ENCODE measurements at regions not wholly inside any gene's neighbourhood (a gene's known extent, or its start where the extent isn't known, plus 50 kb on each side); places are given as distances from the start of the nearest gene placed in this dataset.

DNA sequence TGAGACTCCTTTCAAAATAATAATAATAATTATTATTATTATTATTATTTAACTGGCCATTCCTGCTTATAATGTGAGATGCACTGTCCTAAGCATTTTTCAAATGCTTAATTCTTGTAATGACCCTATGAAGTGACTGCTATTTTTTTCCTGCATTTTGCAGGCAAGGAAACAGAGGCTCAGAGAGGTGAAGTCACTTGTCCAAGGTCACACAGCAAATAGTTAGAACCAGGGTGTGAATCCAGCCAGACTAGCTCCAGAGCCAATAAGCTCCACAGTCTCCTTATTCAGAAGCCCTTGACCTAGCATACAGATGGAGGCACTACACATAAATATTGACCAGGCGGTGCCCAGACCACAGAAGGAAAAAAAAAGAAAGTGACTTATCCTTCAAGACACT, 77.5 kb upstream of the CACNA1A start:
- Histone ChIP-seq H3K4me1 (ENCODE audit: control insufficient read depth in 1 of 2, insufficient read depth in 2 of 2, low read length in 2 of 2) (peaks cover 0 to under 1% of the 10 kb centered on the region in 2 experiments; a peak in 2 of 4 replicates), H3K4me3 (replicated peaks in 1 of 2; ENCODE audit: low read depth in 1 of 2, low read length in 2 of 2) (no peak overlapping the region), H2AFZ (ENCODE audit: low read depth, low read length, poor library complexity, severe bottlenecking) (no peak overlapping the region), H3K79me2 (ENCODE audit: insufficient read depth, low read length) (no peaks in the 10 kb centered on the region), H3K9me3 (ENCODE audit: control insufficient read depth in 1 of 2, insufficient read depth in 1 of 2, low read depth in 1 of 2, low read length in 2 of 2) (no peaks in the 10 kb centered on the region), H3K27ac (ENCODE audit: low read depth, low read length) (no peak overlapping the region), H3K36me3 (ENCODE audit: control insufficient read depth in 1 of 2, insufficient read depth in 2 of 2, low read length in 2 of 2) (no peaks in the 10 kb centered on the region), H3K9ac (ENCODE audit: low read length) (no peak overlapping the region), H3K27me3 (ENCODE audit: insufficient read depth, low read length) (no peaks in the 10 kb centered on the region), H3K9me2 (ENCODE audit: insufficient read depth) (no peaks in the 10 kb centered on the region), H3K4me2 (ENCODE audit: low read length) (no peak overlapping the region), H4K20me1 (ENCODE audit: insufficient read depth) (no peaks in the 10 kb centered on the region)
- TF ChIP-seq, protein P1, sequence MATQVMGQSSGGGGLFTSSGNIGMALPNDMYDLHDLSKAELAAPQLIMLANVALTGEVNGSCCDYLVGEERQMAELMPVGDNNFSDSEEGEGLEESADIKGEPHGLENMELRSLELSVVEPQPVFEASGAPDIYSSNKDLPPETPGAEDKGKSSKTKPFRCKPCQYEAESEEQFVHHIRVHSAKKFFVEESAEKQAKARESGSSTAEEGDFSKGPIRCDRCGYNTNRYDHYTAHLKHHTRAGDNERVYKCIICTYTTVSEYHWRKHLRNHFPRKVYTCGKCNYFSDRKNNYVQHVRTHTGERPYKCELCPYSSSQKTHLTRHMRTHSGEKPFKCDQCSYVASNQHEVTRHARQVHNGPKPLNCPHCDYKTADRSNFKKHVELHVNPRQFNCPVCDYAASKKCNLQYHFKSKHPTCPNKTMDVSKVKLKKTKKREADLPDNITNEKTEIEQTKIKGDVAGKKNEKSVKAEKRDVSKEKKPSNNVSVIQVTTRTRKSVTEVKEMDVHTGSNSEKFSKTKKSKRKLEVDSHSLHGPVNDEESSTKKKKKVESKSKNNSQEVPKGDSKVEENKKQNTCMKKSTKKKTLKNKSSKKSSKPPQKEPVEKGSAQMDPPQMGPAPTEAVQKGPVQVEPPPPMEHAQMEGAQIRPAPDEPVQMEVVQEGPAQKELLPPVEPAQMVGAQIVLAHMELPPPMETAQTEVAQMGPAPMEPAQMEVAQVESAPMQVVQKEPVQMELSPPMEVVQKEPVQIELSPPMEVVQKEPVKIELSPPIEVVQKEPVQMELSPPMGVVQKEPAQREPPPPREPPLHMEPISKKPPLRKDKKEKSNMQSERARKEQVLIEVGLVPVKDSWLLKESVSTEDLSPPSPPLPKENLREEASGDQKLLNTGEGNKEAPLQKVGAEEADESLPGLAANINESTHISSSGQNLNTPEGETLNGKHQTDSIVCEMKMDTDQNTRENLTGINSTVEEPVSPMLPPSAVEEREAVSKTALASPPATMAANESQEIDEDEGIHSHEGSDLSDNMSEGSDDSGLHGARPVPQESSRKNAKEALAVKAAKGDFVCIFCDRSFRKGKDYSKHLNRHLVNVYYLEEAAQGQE (IDR thresholded peaks at IDR 0.05; ENCODE audit: low read depth) = no peak
- no peak for TF ChIP-seq RAD21 (IDR thresholded peaks at IDR 0.05; ENCODE audit: low read depth)
- TF ChIP-seq CEBPB (IDR thresholded peaks at IDR 0.05; ENCODE audit: low read depth) = no peak
- TF ChIP-seq SP1 (IDR thresholded peaks at IDR 0.05; ENCODE audit: low read depth) = no peak
- no peak for TF ChIP-seq ZBTB33 (IDR thresholded peaks at IDR 0.05; ENCODE audit: extremely low read depth, insufficient replicate concordance, low read length)
- TF ChIP-seq MAX (IDR thresholded peaks at IDR 0.05) = no peak
- no peak for TF ChIP-seq JUND (IDR thresholded peaks at IDR 0.05)
- TF ChIP-seq YY1 (IDR thresholded peaks at IDR 0.05; ENCODE audit: extremely low read depth, insufficient replicate concordance, low read depth, low read length) = no peak
- TF ChIP-seq ZFX (IDR thresholded peaks at IDR 0.05) = no peak
- no peak for TF ChIP-seq POLR2AphosphoS5 (IDR thresholded peaks at IDR 0.05; ENCODE audit: low read depth, low read length)
- TF ChIP-seq EGR1 (IDR thresholded peaks at IDR 0.05; ENCODE audit: low read depth) = no peak
- TF ChIP-seq, protein P2, sequence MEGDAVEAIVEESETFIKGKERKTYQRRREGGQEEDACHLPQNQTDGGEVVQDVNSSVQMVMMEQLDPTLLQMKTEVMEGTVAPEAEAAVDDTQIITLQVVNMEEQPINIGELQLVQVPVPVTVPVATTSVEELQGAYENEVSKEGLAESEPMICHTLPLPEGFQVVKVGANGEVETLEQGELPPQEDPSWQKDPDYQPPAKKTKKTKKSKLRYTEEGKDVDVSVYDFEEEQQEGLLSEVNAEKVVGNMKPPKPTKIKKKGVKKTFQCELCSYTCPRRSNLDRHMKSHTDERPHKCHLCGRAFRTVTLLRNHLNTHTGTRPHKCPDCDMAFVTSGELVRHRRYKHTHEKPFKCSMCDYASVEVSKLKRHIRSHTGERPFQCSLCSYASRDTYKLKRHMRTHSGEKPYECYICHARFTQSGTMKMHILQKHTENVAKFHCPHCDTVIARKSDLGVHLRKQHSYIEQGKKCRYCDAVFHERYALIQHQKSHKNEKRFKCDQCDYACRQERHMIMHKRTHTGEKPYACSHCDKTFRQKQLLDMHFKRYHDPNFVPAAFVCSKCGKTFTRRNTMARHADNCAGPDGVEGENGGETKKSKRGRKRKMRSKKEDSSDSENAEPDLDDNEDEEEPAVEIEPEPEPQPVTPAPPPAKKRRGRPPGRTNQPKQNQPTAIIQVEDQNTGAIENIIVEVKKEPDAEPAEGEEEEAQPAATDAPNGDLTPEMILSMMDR (IDR thresholded peaks at IDR 0.05 in 2 of 3, conservative IDR thresholded peaks at IDR 0.05 in 1 of 3; ENCODE audit: borderline replicate concordance in 1 of 3, insufficient read depth in 1 of 3, low read depth in 2 of 3, low read length in 2 of 3) = no peak
- no peak for TF ChIP-seq ELF1 (IDR thresholded peaks at IDR 0.05; ENCODE audit: borderline replicate concordance, low read depth)
- no peak for TF ChIP-seq FOSL1 (IDR thresholded peaks at IDR 0.05; ENCODE audit: low read depth)
- no peak for TF ChIP-seq EZH2 (IDR thresholded peaks at IDR 0.05)
- TF ChIP-seq TCF7L2 (IDR thresholded peaks at IDR 0.05; ENCODE audit: borderline replicate concordance, extremely low read depth, insufficient read depth, insufficient read length) = no peak
- intact Hi-C loops (cut with micrococcal nuclease) = no loop called here
- RAD21 ChIA-PET (ENCODE audit: low non-redundant PET in 1 of 2, low total read pairs in 2 of 2, uncharacterized antibody in 2 of 2, unreplicated experiment in 2 of 2) = no interaction called here
- POLR2A ChIA-PET = no interaction called here
- no TSS peak for BruUV-seq (replicated peaks)
- DNase-seq (ENCODE audit: low read depth, low spot score) (no peak), ATAC-seq (no peak)
- CTCF ChIA-PET = no interaction called here
